ENCODE measurements at regions not wholly inside any gene's neighbourhood (a gene's known extent, or its start where the extent isn't known, plus 50 kb on each side); places are given as distances from the start of the nearest gene placed in this dataset.

DNA sequence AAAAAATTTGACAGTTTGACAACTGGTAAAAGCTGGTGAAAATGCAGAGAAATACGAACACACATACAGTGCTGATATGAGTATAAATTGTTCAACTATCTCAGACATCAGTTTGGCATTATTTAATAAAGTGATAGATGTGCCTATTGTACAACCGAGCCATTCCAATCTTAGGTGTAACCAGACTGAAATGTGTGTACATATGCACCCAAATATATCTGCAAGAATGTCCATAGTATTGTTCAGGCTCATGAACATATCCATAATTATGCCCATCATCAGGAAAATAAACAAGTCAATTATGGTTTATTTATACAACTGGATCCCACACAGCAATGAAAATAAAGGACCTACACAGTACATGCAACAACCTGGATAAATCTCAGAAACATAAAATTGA, 188.9 kb upstream of the DDX53 start:
- DNase-seq, result no peak

DNA sequence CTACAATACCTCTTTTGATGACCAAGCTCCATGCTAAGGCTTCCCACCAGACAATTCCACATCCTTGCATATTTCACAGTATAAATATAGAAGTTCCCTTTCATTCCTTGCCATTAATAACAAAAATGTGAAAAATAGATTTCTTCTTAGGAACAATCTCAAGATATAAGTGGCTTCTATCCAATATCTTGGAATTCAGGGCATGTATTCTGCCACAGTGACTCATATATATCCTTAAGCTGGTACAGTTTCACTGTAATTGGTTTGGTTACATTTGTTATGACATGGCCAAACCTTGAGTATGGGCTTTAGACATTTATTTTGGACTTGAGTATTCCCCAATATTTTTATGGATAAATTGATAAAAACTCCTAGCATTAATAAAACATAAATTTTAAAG, 181.7 kb upstream of the DDX53 start:
- no peak for DNase-seq

DNA sequence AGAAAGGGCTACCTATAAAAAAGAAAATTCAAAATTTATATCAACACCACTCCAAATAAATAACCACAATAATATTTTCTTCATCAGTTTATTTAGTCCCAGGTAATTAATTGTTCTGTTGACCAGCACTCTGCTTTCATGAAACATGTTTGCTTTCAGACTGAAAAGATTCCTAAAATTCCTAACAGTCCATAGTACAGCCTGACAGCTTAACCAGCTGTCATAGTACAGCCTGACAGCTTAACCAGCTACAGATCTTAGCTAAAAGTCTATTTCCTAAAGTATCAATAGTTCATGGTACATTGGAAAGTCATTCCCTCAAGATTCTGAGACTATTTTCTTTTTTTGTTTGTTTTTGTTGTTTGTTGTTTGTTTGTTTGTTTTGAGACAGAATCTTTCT, 144.1 kb upstream of the DDX53 start:
- no peak for DNase-seq

DNA sequence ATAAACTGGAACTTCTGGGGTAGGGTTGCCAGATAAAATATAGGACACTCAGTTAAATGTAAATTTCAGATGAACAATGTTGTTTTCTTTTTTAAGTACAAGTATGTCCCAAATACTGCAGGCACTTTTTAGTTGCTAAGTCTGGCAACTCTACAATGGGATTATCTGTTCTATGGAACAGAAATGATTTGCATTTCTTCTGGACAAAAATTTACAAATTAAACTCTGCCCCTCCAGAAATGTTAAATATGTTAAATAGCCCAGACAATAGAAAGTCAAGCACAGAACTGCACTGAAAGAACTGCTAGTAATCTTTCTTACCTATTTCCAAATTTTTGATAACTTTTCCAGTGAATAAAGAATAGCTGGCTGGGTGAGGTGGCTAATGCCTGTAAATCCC, 140.1 kb upstream of the DDX53 start:
- DNase-seq, result peak; percentile 69 to 75

DNA sequence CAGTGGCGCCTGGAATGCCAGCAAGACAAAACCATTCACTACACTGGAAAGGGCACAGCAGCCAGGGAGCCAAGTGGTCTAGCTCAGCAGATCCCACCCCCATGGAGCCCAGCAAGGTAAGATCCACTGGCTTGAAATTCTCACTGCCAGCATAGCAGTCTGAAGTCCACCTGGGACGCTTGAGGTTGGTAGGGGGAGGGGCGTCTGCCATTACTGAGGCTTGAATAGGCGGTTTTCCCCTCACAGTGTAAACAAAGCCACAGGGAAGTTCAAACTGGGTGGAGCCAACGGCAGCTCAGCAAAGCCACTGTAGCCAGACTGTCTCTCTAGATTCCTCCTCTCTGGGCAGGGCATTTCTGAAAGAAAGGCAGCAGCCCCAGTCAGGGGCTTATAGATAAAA, 133.0 kb upstream of the DDX53 start:
- peak in 1 of 2 experiments; percentile 35 for DNase-seq

DNA sequence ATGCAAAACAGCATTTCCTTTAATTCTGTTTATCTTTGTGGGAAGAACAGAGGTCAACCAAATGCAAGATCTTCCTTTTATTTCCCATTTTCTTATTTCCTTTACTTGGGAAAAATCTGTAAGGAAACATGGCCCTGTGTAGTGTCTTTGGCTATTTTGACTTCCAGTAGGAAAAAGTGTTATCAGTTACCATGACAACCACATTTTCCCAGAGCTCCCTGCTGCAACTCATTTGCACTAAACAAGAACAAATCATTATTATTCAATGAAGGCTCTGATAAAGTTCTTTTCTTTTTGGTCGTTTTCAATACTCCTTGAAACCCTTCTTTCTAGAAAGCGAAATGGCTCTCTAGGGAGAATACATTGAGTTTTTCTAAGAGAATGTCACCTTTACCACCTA, 117.2 kb upstream of the DDX53 start:
- DNase-seq, result no peak

DNA sequence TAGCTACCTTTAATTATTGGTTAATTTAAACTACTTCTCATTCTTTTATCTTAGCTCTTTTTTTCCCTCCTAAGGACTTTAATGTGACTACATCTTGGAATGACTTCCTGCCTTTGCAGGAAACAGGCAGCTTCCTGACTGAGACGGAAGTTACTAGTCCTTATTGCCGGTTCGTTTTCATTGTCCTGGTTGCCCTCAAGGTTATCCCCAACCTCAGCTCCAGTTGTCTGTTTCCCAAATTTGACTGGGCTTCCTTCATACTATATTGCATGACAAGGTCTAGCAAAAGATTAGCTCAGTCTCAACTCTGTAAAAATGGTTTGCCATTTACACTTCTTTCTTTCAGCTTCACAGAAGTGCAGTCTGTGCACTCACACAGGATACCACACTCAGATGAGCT, 109.9 kb upstream of the DDX53 start:
- no peak for DNase-seq

DNA sequence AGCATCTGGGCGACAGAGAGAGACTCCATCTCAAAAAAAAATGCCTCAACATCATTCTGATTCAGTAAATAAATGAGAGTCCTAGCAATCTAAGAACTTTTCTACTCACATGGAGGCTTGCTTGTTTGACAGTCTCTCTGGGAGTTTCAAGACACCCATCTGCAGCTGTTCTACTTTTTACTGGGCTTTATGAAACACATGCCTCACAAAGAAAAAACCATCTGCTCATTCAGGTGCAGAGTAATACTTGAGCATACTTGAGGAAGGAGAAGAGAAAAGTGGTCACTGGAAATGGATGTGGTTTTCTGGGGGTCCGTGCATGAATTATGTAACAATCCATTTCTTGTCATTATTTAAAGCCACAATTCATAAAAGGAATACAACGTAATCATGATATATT, 87.1 kb upstream of the DDX53 start:
- DNase-seq, result no peak

DNA sequence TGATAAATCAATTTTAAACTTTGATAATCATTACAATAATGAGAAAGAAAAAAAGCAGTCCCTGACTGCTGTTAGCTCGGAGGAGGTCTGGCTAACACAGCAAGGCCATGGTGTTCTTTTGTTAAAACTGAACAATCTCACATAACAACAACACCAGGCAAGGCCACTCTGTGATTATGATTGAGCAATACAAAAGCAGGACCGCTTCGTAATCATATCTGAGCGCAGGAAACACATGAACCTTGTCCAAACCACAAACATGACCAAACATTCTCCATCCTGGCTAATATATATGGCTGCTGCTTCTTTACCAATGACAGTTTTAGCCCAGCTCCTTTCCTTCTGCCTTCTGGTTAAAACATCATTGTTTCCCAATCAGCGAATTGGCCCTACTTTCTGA, 76.8 kb upstream of the DDX53 start:
- DNase-seq, result no peak

DNA sequence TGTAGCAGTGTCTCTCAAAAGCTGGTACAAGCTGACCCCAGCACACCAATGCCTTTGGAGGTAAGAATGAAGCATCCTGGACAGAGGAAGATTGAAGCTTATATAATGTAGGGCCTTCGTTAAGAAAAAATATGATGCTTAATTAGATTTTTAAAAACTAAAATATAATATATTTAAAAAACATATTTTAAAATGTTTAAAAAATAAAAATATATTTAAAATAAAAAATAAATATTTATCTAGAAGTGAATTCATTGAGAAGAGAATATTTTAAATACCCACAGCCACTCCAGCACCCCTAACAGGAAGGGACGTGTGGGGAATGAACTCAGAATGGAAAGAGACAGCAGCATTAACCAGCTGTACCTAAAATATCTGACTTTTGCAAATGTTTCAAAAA, 65.1 kb upstream of the DDX53 start:
- DNase-seq, result no peak

DNA sequence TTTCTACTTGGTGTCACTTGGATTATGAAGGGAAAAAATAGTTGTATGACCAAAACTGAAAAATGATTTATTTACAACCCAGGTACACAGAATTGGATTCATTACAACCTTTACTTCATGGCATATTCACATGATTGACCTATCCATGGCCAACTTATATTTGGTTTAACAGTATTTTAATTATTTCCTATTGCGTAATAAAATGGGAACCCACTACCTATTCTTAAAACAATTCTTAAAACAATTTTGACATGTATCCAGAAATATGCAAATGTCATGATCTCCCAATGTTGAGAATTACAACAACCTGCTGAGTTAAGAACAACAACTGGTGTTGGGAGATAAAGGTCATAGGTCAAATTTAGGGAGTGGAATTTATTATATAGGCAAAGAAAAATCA, 54.8 kb upstream of the DDX53 start:
- no peak for DNase-seq
